ENCODE measurements at regions not wholly inside any gene's neighbourhood (a gene's known extent, or its start where the extent isn't known, plus 50 kb on each side); places are given as distances from the start of the nearest gene placed in this dataset.

DNA sequence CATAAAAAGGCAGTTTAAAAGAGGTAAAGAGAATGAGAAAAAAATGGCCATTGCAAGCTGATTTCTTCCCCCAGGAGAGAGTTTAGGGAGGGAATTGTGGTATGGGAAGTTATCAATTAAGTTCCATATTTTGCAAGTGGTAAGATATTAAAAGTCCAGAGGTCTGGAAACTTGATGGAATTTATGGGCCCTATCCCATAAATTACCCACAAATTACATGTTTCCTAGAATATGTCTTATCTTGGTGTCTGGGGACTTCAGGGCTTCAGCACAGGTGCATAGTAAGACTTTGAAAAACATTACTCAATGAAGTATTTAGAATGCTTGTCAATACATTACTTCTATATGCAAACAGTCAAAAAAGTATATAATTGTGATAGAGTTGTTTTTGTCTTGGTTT lies 614.9 kb upstream of the LRRC4C start:
- TF ChIP-seq, protein P1, sequence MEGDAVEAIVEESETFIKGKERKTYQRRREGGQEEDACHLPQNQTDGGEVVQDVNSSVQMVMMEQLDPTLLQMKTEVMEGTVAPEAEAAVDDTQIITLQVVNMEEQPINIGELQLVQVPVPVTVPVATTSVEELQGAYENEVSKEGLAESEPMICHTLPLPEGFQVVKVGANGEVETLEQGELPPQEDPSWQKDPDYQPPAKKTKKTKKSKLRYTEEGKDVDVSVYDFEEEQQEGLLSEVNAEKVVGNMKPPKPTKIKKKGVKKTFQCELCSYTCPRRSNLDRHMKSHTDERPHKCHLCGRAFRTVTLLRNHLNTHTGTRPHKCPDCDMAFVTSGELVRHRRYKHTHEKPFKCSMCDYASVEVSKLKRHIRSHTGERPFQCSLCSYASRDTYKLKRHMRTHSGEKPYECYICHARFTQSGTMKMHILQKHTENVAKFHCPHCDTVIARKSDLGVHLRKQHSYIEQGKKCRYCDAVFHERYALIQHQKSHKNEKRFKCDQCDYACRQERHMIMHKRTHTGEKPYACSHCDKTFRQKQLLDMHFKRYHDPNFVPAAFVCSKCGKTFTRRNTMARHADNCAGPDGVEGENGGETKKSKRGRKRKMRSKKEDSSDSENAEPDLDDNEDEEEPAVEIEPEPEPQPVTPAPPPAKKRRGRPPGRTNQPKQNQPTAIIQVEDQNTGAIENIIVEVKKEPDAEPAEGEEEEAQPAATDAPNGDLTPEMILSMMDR (IDR thresholded peaks at IDR 0.05 in 4 of 5, conservative IDR thresholded peaks at IDR 0.05 in 1 of 5) = no peak
- no peak for TF ChIP-seq POLR2A (IDR thresholded peaks at IDR 0.05)
